ENCODE measurements at regions not wholly inside any gene's neighbourhood (a gene's known extent, or its start where the extent isn't known, plus 50 kb on each side); places are given as distances from the start of the nearest gene placed in this dataset.
"Not testable (repeated sequence)": the region's sequence is repeated elsewhere in the genome, so short reads cannot be mapped to it uniquely, and the experiment has no call there.

GRCh38 chr3:139116631-139117030, 71.9 kb upstream of the PRR23C start:
- TF ChIP-seq, protein P1, sequence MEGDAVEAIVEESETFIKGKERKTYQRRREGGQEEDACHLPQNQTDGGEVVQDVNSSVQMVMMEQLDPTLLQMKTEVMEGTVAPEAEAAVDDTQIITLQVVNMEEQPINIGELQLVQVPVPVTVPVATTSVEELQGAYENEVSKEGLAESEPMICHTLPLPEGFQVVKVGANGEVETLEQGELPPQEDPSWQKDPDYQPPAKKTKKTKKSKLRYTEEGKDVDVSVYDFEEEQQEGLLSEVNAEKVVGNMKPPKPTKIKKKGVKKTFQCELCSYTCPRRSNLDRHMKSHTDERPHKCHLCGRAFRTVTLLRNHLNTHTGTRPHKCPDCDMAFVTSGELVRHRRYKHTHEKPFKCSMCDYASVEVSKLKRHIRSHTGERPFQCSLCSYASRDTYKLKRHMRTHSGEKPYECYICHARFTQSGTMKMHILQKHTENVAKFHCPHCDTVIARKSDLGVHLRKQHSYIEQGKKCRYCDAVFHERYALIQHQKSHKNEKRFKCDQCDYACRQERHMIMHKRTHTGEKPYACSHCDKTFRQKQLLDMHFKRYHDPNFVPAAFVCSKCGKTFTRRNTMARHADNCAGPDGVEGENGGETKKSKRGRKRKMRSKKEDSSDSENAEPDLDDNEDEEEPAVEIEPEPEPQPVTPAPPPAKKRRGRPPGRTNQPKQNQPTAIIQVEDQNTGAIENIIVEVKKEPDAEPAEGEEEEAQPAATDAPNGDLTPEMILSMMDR (IDR thresholded peaks at IDR 0.05), result not testable (repeated sequence)
- not testable (repeated sequence) for TF ChIP-seq POLR2AphosphoS5 (IDR thresholded peaks at IDR 0.05)
